ENCODE measurements at regions not wholly inside any gene's neighbourhood (a gene's known extent, or its start where the extent isn't known, plus 50 kb on each side); places are given as distances from the start of the nearest gene placed in this dataset.

DNA sequence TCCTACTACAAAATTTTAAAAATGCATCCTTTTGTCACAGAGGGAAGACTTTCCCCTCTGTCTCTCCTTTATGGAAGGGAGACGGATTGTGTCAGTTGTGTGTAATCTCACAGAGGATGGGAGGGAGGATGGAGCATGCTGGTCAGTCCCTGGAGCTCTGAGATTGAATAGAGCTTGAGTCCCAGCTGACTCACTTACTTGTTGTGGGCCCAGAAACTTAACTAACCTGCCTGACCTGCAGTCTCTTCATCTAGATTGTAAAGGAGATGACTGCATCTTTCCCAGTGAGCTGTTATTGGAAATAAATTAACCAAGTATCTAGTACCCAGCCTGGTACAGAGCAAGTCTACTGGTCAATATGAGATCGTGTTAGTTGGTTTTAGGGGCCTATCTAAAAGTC is 77.9 kb upstream of the ADO start:
- peaks cover 0 to 13% (median 0%) of the 10 kb centered on the region in 12 donors for H3K4me1 ChIP-seq
- H3K9me3 ChIP-seq = no peaks in the 10 kb centered on the region
- peaks cover 0 to 2% (median 0%) of the 10 kb centered on the region in 9 donors for H3K27me3 ChIP-seq
- H3K36me3 ChIP-seq = no peaks in the 10 kb centered on the region
- intact Hi-C loops (cut with DNase I) = no loop called here
- no peak for TF ChIP-seq POLR2A (IDR thresholded peaks at IDR 0.05)
- DNase-seq (no peak), ATAC-seq (no peak)
- H3K27ac ChIP-seq = no peak overlapping the region
- WGBS, 4 donors = 81 to 93% (median 90%) methylated on average over 2 of the region's 2 CpGs
- H3K4me3 ChIP-seq = no peak overlapping the region

DNA sequence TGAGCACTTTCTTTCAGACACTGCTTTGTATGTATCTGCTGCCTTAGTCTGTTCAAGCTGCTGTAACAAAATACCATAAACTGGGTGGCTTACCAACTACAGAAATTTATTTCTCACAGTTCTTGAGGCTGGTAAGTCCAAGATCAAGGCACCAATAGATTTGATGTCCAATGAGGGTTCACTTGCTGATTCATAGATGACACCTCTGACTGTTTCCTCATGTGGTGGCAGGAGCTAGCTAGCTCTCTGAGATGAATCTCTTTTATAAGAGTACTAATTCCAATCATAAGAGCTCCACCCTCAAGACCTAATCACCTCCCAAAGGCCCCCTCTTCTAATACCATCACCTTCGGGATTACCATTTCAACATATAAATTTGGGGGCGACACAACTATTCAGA is 76.6 kb upstream of the ADO start:
- no peak for DNase-seq
- H3K27ac ChIP-seq = no peak overlapping the region
- 97 to 98% (median 97%) methylated on average over 2 of the region's 2 CpGs for whole genome bisulfite sequencing, 4 donors
- ATAC-seq = no peak
- no peaks in the 10 kb centered on the region for H3K9me3 ChIP-seq
- no peak overlapping the region for H3K4me3 ChIP-seq
- no peak for TF ChIP-seq POLR2A (IDR thresholded peaks at IDR 0.05)
- TF ChIP-seq, protein P1, sequence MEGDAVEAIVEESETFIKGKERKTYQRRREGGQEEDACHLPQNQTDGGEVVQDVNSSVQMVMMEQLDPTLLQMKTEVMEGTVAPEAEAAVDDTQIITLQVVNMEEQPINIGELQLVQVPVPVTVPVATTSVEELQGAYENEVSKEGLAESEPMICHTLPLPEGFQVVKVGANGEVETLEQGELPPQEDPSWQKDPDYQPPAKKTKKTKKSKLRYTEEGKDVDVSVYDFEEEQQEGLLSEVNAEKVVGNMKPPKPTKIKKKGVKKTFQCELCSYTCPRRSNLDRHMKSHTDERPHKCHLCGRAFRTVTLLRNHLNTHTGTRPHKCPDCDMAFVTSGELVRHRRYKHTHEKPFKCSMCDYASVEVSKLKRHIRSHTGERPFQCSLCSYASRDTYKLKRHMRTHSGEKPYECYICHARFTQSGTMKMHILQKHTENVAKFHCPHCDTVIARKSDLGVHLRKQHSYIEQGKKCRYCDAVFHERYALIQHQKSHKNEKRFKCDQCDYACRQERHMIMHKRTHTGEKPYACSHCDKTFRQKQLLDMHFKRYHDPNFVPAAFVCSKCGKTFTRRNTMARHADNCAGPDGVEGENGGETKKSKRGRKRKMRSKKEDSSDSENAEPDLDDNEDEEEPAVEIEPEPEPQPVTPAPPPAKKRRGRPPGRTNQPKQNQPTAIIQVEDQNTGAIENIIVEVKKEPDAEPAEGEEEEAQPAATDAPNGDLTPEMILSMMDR (IDR thresholded peaks at IDR 0.05) = no peak
- H3K27me3 ChIP-seq = peaks cover 0 to 5% (median 0%) of the 10 kb centered on the region in 9 donors
- intact Hi-C loops (cut with DNase I) = no loop called here
- H3K4me1 ChIP-seq = peaks cover 0 to 13% (median 0%) of the 10 kb centered on the region in 12 donors
- H3K36me3 ChIP-seq = no peaks in the 10 kb centered on the region

DNA sequence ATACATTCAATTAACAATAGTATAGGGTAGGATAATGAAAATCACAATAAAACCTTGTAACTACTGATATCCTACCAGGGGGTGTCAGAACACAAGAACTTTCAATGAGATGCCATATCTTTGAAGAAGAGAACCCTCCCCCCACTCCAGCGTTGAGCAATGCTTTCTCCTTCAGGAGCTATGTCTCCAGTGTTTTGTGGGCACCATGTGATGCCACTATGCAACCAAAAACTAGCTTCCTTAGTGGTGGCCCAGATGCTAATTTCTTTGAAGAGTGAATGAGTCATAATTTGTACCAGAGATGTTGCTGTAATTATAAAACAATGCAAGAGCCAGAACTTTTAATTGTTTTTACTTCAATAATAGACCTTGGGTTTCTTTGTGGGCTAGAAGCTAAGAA is 76.0 kb upstream of the ADO start:
- peaks cover 0 to 13% (median 0%) of the 10 kb centered on the region in 12 donors for H3K4me1 ChIP-seq
- H3K27ac ChIP-seq = no peak overlapping the region
- H3K27me3 ChIP-seq = peaks cover 0 to 5% (median 0%) of the 10 kb centered on the region in 9 donors
- DNase-seq (no peak), ATAC-seq (no peak)
- no peak overlapping the region for H3K4me3 ChIP-seq
- TF ChIP-seq POLR2A (IDR thresholded peaks at IDR 0.05) = no peak
- TF ChIP-seq, protein P1 (IDR thresholded peaks at IDR 0.05) = no peak
- WGBS, 4 donors = 63 to 87% (median 79%) methylated on average over 1 of the region's 1 CpG
- intact Hi-C loops (cut with DNase I) = no loop called here
- no peaks in the 10 kb centered on the region for H3K9me3 ChIP-seq
- H3K36me3 ChIP-seq = no peaks in the 10 kb centered on the region

DNA sequence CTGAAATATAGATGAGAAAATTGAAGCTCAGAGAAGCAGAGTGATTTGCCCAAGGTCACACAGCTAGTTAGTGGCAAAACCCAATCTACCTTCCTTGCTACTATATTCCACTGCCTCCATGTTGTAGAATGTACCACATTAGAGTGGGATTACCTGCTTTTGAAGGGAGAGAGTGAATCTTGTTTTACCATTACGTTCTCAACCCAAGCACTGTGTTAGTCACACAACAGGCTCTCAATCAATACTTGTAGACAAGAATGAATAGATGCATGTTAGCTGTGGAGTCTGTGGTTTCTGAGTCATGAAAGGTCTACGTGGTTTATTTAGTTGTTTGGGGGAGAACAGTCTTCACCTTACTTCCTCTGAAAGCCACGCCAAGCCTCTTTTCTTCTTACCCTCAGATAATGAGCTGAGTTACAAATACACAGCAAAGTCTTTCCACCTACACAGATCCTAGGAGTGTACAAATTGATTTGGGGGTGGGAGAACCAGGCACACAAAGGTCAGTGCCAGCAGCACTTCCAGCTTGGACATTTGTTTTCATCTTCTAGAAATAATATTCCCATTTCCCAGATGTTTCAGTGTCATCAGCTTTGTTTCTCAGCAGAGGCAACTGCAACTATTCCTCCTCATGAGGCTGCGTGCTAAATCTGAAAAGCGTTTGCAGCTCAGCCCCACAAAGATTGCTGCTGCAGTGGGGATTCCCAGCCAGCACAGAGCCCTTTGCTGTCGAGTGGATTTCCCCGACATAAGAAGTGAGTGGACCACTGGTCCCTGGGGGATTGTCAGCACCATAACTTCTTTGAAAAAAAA is 71.5 kb upstream of the ADO start:
- intact Hi-C loops (cut with DNase I) = no loop called here
- Histone ChIP-seq H3K4me1 (peaks cover 0 to 34% (median 0%) of the 10 kb centered on the region in 12 donors), H3K4me3 (no peak overlapping the region), H3K36me3 (no peaks in the 10 kb centered on the region), H3K27ac (peak overlapping the region in 1 of 12 donors; percentile 49), H3K9me3 (no peaks in the 10 kb centered on the region), H3K27me3 (peaks cover 0 to 5% (median 0%) of the 10 kb centered on the region in 9 donors)
- TF ChIP-seq, protein P1 (IDR thresholded peaks at IDR 0.05) = no peak
- no peak for TF ChIP-seq POLR2A (IDR thresholded peaks at IDR 0.05)
- WGBS, 4 donors = 67 to 80% (median 79%) methylated on average over 7 of the region's 7 CpGs
- no peak for DNase-seq
- ATAC-seq = no peak

All from heart left ventricle (tissue), 16 donors.